Endothelial cell of umbilical vein (primary cell): ENCODE measurements at regions not wholly inside any gene's neighbourhood (a gene's known extent, or its start where the extent isn't known, plus 50 kb on each side); places are given as distances from the start of the nearest gene placed in this dataset.

Experiments
- BruUV-seq: library from RNA; stranded (reverse); fragments of 400-500 nt; replicated peaks from 2 replicates; lab custom pipeline; 2021; lab: Mats Ljungman, UMichigan
- CTCF ChIA-PET: fragments of 300-600, 350-600 bp; sonication (Branson Sonifier 250); formaldehyde crosslinking; loops from one replicate; lab custom pipeline; 2021; ENCODE audit warnings: antibody characterized with exemption, inconsistent platforms; lab: Charles Lee
- POLR2A ChIA-PET: fragments of 300-600, 350-600 bp; sonication (Branson Sonifier 250); formaldehyde crosslinking; loops from one replicate; lab custom pipeline; 2021; ENCODE audit warnings: antibody characterized with exemption, inconsistent platforms; lab: Charles Lee
- DNase-seq: peaks from one replicate; pipeline ENCODE4 v3.0.0-alpha.2; 2011; ENCODE audit warnings: low read depth, low spot score
- FAIRE-seq: peaks from 2 replicates; lab custom pipeline; 2011; peaks lifted over from hg19 to GRCh38; lab: Jason Lieb, UNC
- H2AFZ ChIP-seq: 2 replicates; pipeline ENCODE4 v1.6.0; 2012; ENCODE audit warnings: low read depth, low read length, control low read depth, inconsistent platforms
- H3K27ac ChIP-seq: 2 replicates; pipeline ENCODE4 v1.5.1; 2011; ENCODE audit warnings: low read depth, mild to moderate bottlenecking, control low read depth, low read length, moderate library complexity; ENCODE audit not compliant: insufficient read depth
- H3K27me3 ChIP-seq, 2 experiments: 2 replicates each; pipeline versions ENCODE4 v1.6.0 to v1.6.1; 2011; ENCODE audit warnings: low read length in 2 of 2, mixed read lengths in 1 of 2; ENCODE audit not compliant: control insufficient read depth in 2 of 2, insufficient read depth in 2 of 2
- H3K36me3 ChIP-seq, 2 experiments: 2 replicates in 1 of 2; 3 replicates in 1 of 2; pipeline ENCODE4 v1.5.1; 2011; ENCODE audit warnings: low read length in 2 of 2, mild to moderate bottlenecking in 1 of 2, moderate library complexity in 1 of 2; ENCODE audit not compliant: control insufficient read depth in 2 of 2, insufficient read depth in 2 of 2; ENCODE audit errors: extremely low read depth in 1 of 2
- H3K4me1 ChIP-seq: 3 replicates; pipeline ENCODE4 v1.5.1; 2011; ENCODE audit warnings: mild to moderate bottlenecking, low read length; ENCODE audit not compliant: control insufficient read depth, insufficient read depth; ENCODE audit errors: extremely low read depth
- H3K4me2 ChIP-seq: 2 replicates; pipeline ENCODE4 v1.6.1; 2011; ENCODE audit warnings: low read length, control low read depth, mixed read lengths; ENCODE audit not compliant: insufficient read depth
- H3K4me3 ChIP-seq, 3 experiments: fragments of 200-600 bp in 1 of 3; sonication (generic), shearing (Covaris generic) in 1 of 3; replicated peaks in 1 of 3; 2 replicates each; pipeline ENCODE4 v1.5.1; 2011 to 2016; ENCODE audit warnings: control low read depth in 3 of 3, low read length in 3 of 3, mild to moderate bottlenecking in 2 of 3, inconsistent platforms in 1 of 3, low read depth in 1 of 3, moderate library complexity in 1 of 3; ENCODE audit not compliant: insufficient read depth in 1 of 3
- H3K79me2 ChIP-seq: 2 replicates; pipeline ENCODE4 v1.6.0; 2012; ENCODE audit warnings: low read length, inconsistent platforms; ENCODE audit not compliant: control insufficient read depth, insufficient read depth
- H3K9ac ChIP-seq: replicated peaks from 2 replicates; pipeline ENCODE3; 2011; ENCODE audit warnings: low read length, control low read depth; ENCODE audit not compliant: insufficient read depth; ENCODE audit errors: extremely low read depth
- H3K9me1 ChIP-seq: replicated peaks from 3 replicates; pipeline ENCODE4 v1.6.0; 2011; ENCODE audit warnings: mild to moderate bottlenecking, low read length; ENCODE audit not compliant: control insufficient read depth, insufficient read depth; ENCODE audit errors: extremely low read depth
- H3K9me3 ChIP-seq: replicated peaks from 2 replicates; pipeline ENCODE4 v1.5.1; 2012; ENCODE audit warnings: low read length, inconsistent platforms; ENCODE audit not compliant: control insufficient read depth, insufficient read depth
- H4K20me1 ChIP-seq: replicated peaks from 2 replicates; pipeline ENCODE3; 2011; ENCODE audit warnings: mild to moderate bottlenecking, low read length; ENCODE audit not compliant: control insufficient read depth, insufficient read depth; ENCODE audit errors: extremely low read depth
- CTCF ChIP-seq, 2 donors: IDR thresholded peaks; 1 replicate in 1 of 2; 2 replicates in 1 of 2; pipeline ENCODE4 v1.5.1; 2011; ENCODE audit warnings: low read length in 2 of 2, mild to moderate bottlenecking in 2 of 2, moderate library complexity in 2 of 2, control low read depth in 1 of 2, inconsistent platforms in 1 of 2, low read depth in 1 of 2; ENCODE audit not compliant: insufficient read depth in 1 of 2; ENCODE audit errors: extremely low read depth in 1 of 2
- EZH2 ChIP-seq: IDR thresholded peaks from 2 replicates; pipeline ENCODE4 v1.6.1; 2012; ENCODE audit warnings: borderline replicate concordance, low read depth, mild to moderate bottlenecking, moderate library complexity, low read length, inconsistent platforms; ENCODE audit not compliant: severe bottlenecking
- FOS ChIP-seq: IDR thresholded peaks from 2 replicates; pipeline ENCODE4 v1.6.1; 2011; ENCODE audit warnings: mild to moderate bottlenecking, low read length, moderate library complexity, borderline replicate concordance; ENCODE audit not compliant: insufficient read depth
- JUN ChIP-seq: IDR thresholded peaks from 2 replicates; pipeline ENCODE4 v1.6.1; 2011; ENCODE audit warnings: borderline replicate concordance, low read depth; ENCODE audit not compliant: insufficient read length, insufficient read depth
- MAX ChIP-seq: IDR thresholded peaks from 2 replicates; pipeline ENCODE4 v1.6.1; 2011; ENCODE audit not compliant: insufficient read depth, insufficient read length
- MYC ChIP-seq: IDR thresholded peaks from one replicate; pipeline ENCODE4 v1.6.1; 2011; ENCODE audit warnings: mild to moderate bottlenecking, low read depth, low read length
- POLR2A ChIP-seq: IDR thresholded peaks from 2 replicates; pipeline ENCODE4 v1.6.1; 2012; ENCODE audit warnings: low read depth, mild to moderate bottlenecking, control low read depth, low read length
- POLR2AphosphoS5 ChIP-seq: IDR thresholded peaks from 2 replicates; pipeline ENCODE4 v1.6.1; 2012; ENCODE audit warnings: low read depth, mild to moderate bottlenecking, control low read depth, low read length, moderate library complexity; ENCODE audit not compliant: insufficient read depth
- dilution Hi-C: fragments of 300-500 bp; cut with MboI; formaldehyde crosslinking; loops from one replicate; pipeline ENCODE4 v1.15.0; 2019; ENCODE audit warnings: low sequenced_read_pairs; ENCODE audit not compliant: extremely low pct_ligation_motif_present
- intact Hi-C: fragments of 100-400 bp; cut with micrococcal nuclease; formaldehyde crosslinking; loops from one replicate; pipeline ENCODE4 v1.10.0; 2022

- H3K4me2 ChIP-seq: no peak overlapping the region
- no peaks in the 10 kb centered on the region for H3K4me1 ChIP-seq
- H3K27me3 ChIP-seq: no peaks in the 10 kb centered on the region
- no peaks in the 10 kb centered on the region for H3K79me2 ChIP-seq
- H3K9me1 ChIP-seq: no peaks in the 10 kb centered on the region
- DNase-seq: no peak
- ChIA-PET POLR2A (no interaction called here), CTCF (no interaction called here)
- BruUV-seq: no TSS peak
- H3K4me3 ChIP-seq: no peak overlapping the region
- TF ChIP-seq JUN (no peak), FOS (no peak), EZH2 (no peak), MAX (no peak), POLR2A (no peak), POLR2AphosphoS5 (no peak), CTCF (IDR thresholded peaks at IDR 0.05; ENCODE audit: extremely low read depth in 1 of 2, insufficient read depth in 1 of 2, low read depth in 1 of 2, low read length in 2 of 2) (no peak), MYC (no peak)
- H3K36me3 ChIP-seq: no peaks in the 10 kb centered on the region
- intact Hi-C loops (no loop called here), dilution Hi-C loops (no loop called here)
- no peaks in the 10 kb centered on the region for H3K9me3 ChIP-seq
- FAIRE-seq: no peak
- H3K27ac ChIP-seq: no peak overlapping the region
- no peak overlapping the region for H2AFZ ChIP-seq
- no peaks in the 10 kb centered on the region for H4K20me1 ChIP-seq
- H3K9ac ChIP-seq: no peak overlapping the region
Measured at GRCh38 chr4:182188622-182189021, 54.6 kb upstream of the TENM3 start.
